Ovary (tissue), 3 donors: ENCODE measurements at regions not wholly inside any gene's neighbourhood (a gene's known extent, or its start where the extent isn't known, plus 50 kb on each side); places are given as distances from the start of the nearest gene placed in this dataset.

ENCODE experiments used
- POLR2A ChIP-seq: fragments of 450-650 bp; IDR thresholded peaks from one replicate; pipeline ENCODE4 v1.6.1; 2017; ENCODE audit warnings: antibody characterized with exemption, mild to moderate bottlenecking, moderate library complexity
- TF ChIP-seq, protein P1 (sequence below), 3 donors: fragments of 450-650 bp in 2 of 3; fragments of 200-600 bp in 1 of 3; IDR thresholded peaks; one replicate each; pipeline versions ENCODE4 v1.5.1 to v1.8.0; 2016 to 2022; ENCODE audit warnings: antibody characterized with exemption in 3 of 3, mild to moderate bottlenecking in 1 of 3
- donor health status: DM: no; HTN: no; CAD: no.

DNA sequence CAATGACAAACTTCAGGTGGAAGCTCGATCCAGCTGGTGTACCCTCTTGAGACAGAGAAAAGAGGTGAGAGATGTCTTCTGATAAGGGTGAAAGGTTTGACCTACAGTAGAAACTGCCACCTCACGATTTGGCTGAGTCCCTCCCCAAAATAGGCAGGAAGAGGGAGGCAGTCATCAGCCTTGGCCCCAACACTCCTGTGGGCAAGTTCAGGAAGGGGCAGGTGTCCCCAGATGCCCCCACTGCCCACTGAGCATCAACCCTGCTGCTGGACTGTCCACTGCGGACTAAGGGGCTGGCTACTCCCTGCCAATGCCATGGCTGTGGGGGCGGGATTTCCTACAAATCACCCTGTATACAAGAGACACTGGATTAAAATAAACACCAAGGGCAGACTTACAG, 441.4 kb downstream of the BUD13 start:
- TF ChIP-seq POLR2A = no peak
- TF ChIP-seq, protein P1, sequence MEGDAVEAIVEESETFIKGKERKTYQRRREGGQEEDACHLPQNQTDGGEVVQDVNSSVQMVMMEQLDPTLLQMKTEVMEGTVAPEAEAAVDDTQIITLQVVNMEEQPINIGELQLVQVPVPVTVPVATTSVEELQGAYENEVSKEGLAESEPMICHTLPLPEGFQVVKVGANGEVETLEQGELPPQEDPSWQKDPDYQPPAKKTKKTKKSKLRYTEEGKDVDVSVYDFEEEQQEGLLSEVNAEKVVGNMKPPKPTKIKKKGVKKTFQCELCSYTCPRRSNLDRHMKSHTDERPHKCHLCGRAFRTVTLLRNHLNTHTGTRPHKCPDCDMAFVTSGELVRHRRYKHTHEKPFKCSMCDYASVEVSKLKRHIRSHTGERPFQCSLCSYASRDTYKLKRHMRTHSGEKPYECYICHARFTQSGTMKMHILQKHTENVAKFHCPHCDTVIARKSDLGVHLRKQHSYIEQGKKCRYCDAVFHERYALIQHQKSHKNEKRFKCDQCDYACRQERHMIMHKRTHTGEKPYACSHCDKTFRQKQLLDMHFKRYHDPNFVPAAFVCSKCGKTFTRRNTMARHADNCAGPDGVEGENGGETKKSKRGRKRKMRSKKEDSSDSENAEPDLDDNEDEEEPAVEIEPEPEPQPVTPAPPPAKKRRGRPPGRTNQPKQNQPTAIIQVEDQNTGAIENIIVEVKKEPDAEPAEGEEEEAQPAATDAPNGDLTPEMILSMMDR (IDR thresholded peaks at IDR 0.05) = no peak
